VCaP (cell line): ENCODE measurements at regions not wholly inside any gene's neighbourhood (a gene's known extent, or its start where the extent isn't known, plus 50 kb on each side); places are given as distances from the start of the nearest gene placed in this dataset.

Experiments used
- H3K27ac ChIP-seq: fragments of 450-650 bp; 2 replicates; pipeline ENCODE4 v1.5.1; 2017
- TF ChIP-seq, protein P1 (sequence below): fragments of 450-650 bp; conservative IDR thresholded peaks from 2 replicates; pipeline ENCODE4 v1.5.1; 2017; ENCODE audit warnings: mild to moderate bottlenecking, moderate library complexity

DNA sequence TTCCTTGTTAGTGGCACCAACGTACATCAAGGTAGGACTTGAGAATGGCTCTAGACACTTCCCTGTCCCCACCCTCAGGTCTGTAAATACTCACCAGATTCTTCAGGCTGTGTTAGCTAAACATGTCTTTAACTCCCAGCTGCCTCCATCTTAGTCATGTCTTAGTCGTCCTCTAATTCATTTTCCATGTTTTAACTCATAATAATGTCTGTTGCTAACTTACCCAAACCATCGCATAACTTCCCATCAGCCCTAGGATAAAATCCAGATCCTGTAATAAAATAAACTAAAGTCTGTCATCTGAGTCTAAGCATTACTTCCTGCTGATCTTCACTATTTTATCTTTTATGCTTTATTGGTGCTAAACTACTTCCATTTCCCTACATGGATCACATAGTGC, 600.0 kb upstream of the CELF2 start:
- TF ChIP-seq, protein P1, sequence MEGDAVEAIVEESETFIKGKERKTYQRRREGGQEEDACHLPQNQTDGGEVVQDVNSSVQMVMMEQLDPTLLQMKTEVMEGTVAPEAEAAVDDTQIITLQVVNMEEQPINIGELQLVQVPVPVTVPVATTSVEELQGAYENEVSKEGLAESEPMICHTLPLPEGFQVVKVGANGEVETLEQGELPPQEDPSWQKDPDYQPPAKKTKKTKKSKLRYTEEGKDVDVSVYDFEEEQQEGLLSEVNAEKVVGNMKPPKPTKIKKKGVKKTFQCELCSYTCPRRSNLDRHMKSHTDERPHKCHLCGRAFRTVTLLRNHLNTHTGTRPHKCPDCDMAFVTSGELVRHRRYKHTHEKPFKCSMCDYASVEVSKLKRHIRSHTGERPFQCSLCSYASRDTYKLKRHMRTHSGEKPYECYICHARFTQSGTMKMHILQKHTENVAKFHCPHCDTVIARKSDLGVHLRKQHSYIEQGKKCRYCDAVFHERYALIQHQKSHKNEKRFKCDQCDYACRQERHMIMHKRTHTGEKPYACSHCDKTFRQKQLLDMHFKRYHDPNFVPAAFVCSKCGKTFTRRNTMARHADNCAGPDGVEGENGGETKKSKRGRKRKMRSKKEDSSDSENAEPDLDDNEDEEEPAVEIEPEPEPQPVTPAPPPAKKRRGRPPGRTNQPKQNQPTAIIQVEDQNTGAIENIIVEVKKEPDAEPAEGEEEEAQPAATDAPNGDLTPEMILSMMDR = no peak
- no peak overlapping the region for H3K27ac ChIP-seq

DNA sequence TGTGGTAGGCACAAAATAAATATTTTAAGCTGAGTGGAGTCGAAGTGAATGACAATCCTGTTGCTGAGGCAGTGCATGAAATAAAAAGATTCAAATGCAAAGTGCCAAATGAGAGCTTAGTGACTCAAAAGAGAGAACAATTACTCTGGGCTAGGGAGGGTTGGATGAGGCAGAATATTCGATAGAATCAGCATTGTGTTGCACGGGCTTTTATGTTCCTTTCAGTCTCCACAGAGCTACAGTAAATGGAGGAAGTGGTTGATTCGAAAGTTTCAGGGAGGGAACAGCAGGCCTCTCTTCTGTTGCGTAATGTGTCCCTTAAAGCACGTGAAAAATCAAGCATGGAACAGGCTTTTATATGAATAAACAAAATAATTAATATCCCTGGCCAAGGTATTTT, 599.3 kb upstream of the CELF2 start:
- TF ChIP-seq, protein P1 = no peak

DNA sequence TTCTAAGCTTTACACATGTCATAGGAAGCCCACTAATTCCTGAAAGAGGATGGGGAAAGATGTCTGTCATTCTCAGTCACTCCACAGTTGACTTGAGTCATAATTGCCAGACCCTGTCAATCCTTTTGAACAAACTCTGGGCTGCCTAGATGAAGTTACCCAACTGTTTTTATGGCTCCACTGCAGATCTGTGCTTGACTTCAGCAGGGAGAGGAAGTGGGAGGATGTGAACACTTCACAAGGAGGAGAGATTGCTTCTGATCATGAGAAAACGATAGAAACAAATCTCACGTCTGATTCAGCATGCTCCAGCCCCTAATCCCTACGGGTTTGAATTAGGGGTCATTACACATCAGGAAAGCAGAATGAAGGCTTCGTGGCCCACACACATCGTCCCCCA, 596.6 kb upstream of the CELF2 start:
- no peak overlapping the region for H3K27ac ChIP-seq
- TF ChIP-seq, protein P1 = no peak

More for the DNA sequence above, 599.3 kb upstream of the CELF2 start:
- no peak overlapping the region for H3K27ac ChIP-seq

DNA sequence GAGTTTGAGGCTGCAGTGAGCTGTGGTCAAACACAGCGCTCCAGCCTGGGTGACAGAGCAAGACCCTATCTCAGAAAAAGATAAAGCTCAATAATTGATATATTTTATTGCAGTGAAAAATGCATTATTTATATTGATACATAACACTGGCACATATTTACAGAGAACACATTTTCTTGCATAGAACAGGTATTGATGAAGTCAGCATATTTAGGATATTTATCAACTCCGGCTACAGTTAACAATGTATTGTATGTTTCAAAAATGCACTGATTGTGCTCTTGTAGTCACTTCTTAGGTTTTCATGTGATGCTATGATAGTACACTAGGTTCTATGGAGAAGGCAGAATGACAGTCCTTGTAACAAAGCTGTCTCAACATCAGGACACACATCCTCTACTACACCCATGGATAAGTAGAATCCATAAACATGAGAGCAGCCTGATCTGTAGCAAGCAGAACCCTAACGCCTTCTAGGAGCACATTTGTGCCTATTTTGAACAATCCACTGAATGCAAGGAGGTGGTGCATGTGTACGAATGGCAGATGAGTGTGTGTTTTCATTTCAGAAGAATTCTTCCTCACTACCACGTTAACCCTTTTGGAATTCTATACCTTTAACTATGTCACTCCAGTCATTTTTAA, 586.1 kb upstream of the CELF2 start:
- H3K27ac ChIP-seq = no peak overlapping the region
- TF ChIP-seq, protein P1 = no peak

DNA sequence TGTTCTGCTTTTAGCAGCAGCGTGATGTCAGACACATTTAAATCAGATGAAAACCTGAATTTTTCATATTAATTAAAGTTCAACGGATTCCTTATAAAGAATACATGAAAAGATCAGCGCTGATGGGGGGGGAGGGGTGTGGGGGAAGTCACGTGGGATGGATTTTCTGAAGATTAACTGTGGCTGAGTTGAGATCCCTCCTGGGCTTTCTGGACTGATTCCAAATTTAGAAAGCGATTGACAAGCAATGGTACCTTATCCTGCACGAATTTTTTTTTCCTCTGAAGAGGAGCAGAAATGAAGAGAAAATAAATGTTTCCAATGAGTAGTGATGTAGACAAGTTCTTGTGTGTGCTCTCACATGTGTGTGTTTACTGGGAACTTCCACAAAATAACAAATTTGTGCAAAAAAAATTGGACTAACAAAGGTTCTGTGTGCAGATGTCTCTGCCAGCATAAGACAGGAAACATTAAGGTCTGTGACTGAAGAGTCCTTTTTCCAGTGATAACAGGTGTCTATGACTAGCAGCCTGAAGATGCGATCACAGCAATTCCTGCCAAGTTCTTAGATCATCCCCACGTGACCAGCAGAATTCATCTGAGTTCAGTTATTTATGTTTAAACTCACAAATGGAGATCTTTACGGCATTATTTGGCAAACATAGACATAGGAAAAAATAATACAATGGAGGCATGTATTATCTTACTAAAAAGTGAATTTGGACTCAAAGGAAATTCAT, 585.2 kb upstream of the CELF2 start:
- TF ChIP-seq, protein P1 = no peak
- H3K27ac ChIP-seq = no peak overlapping the region

DNA sequence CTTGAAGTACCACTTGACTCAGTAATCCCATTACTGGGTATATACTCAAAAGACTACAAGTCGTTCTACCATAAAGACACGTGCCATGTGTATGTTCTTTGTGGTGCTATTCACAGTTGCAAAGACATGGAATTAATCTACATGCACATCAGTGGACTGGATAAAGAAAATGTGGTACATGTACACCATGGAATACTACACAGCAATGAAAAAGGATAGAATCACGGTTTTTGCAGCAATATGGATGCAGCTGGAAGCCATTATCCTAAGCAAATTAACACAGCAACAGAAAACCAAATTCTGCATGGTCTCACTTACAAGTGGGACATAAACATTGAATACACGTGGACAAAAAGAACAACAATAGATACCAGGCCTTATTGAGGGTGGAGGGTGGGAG, 583.4 kb upstream of the CELF2 start:
- H3K27ac ChIP-seq = no peak overlapping the region
- TF ChIP-seq, protein P1 = no peak

DNA sequence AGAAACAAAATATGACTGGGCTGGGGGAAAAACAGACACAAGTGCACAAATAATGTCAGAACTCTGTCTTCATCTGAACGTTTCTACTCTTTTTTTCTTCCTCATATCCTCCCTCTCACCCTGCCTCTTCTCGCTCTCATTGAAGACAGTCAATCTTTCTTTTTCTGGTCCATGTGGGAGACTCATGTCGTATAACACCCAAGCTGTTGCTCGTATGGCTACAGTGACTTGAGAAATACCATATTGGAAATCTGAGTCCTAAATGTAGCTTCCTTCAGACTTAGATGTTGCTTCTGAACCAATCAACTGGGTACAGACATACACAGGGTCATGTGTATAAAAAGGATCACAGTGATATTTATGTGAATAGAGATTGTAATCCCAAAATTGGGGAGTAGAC, 579.8 kb upstream of the CELF2 start:
- H3K27ac ChIP-seq = no peak overlapping the region
- TF ChIP-seq, protein P1 = no peak
